ENCODE measurements at regions not wholly inside any gene's neighbourhood (a gene's known extent, or its start where the extent isn't known, plus 50 kb on each side); places are given as distances from the start of the nearest gene placed in this dataset.
"Not testable (repeated sequence)": the region's sequence is repeated elsewhere in the genome, so short reads cannot be mapped to it uniquely, and the experiment has no call there.

- DNase-seq: no peak
- intact Hi-C loops (cut with DNase I): no loop called here
Measured at GRCh38 chr5:14929293-14930065, 57.9 kb upstream of the ANKH start.

GRCh38 chr5:14928661-14929060 lies 57.1 kb upstream of the ANKH start:
- Histone ChIP-seq H3K36me3 (no peaks in the 10 kb centered on the region), H3K27ac (no peak overlapping the region), H3K27me3 (no peaks in the 10 kb centered on the region), H3K4me1 (peaks cover 0 to 9% of the 10 kb centered on the region in 2 donors), H3K4me3 (no peak overlapping the region), H3K9me3 (no peaks in the 10 kb centered on the region)
- no peak for DNase-seq
- TF ChIP-seq, protein P1, sequence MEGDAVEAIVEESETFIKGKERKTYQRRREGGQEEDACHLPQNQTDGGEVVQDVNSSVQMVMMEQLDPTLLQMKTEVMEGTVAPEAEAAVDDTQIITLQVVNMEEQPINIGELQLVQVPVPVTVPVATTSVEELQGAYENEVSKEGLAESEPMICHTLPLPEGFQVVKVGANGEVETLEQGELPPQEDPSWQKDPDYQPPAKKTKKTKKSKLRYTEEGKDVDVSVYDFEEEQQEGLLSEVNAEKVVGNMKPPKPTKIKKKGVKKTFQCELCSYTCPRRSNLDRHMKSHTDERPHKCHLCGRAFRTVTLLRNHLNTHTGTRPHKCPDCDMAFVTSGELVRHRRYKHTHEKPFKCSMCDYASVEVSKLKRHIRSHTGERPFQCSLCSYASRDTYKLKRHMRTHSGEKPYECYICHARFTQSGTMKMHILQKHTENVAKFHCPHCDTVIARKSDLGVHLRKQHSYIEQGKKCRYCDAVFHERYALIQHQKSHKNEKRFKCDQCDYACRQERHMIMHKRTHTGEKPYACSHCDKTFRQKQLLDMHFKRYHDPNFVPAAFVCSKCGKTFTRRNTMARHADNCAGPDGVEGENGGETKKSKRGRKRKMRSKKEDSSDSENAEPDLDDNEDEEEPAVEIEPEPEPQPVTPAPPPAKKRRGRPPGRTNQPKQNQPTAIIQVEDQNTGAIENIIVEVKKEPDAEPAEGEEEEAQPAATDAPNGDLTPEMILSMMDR (IDR thresholded peaks at IDR 0.05): no peak
- no peak for ATAC-seq
- intact Hi-C loops (cut with DNase I): no loop called here

More at GRCh38 chr5:14929293-14930065, 57.9 kb upstream of the ANKH start:
- H3K27ac ChIP-seq: no peak overlapping the region
- no peaks in the 10 kb centered on the region for H3K9me3 ChIP-seq
- TF ChIP-seq, protein P1 (IDR thresholded peaks at IDR 0.05): no peak
- H3K27me3 ChIP-seq: no peaks in the 10 kb centered on the region
- no peak for ATAC-seq
- H3K36me3 ChIP-seq: no peaks in the 10 kb centered on the region
- no peak overlapping the region for H3K4me3 ChIP-seq
- peaks cover 0 to 9% of the 10 kb centered on the region in 2 donors for H3K4me1 ChIP-seq

GRCh38 chr5:14925326-14925725 lies 53.7 kb upstream of the ANKH start:
- DNase-seq: no peak
- ATAC-seq: no peak
- peaks cover 0 to 9% of the 10 kb centered on the region in 2 donors for H3K4me1 ChIP-seq
- H3K27me3 ChIP-seq: no peaks in the 10 kb centered on the region
- H3K27ac ChIP-seq: no peak overlapping the region
- TF ChIP-seq, protein P1 (IDR thresholded peaks at IDR 0.05): no peak
- intact Hi-C loops (cut with DNase I): no loop called here
- no peak overlapping the region for H3K4me3 ChIP-seq
- H3K36me3 ChIP-seq: no peaks in the 10 kb centered on the region
- H3K9me3 ChIP-seq: no peaks in the 10 kb centered on the region

- DNase-seq; H3K36me3 ChIP-seq; H3K4me1 ChIP-seq; H3K27ac ChIP-seq; H3K4me3 ChIP-seq; intact Hi-C loops (cut with DNase I); H3K27me3 ChIP-seq; H3K9me3 ChIP-seq: not testable (repeated sequence)
- ATAC-seq: peak; percentile 63
Measured at GRCh38 chr5:14922952-14923351, 51.4 kb upstream of the ANKH start.

- intact Hi-C loops (cut with DNase I): no loop called here
Measured at GRCh38 chr5:14922456-14922855, 50.9 kb upstream of the ANKH start.

More at GRCh38 chr5:14922456-14922855, 50.9 kb upstream of the ANKH start:
- no peak for DNase-seq
- H3K4me3 ChIP-seq: no peak overlapping the region
- no peaks in the 10 kb centered on the region for H3K36me3 ChIP-seq
- no peaks in the 10 kb centered on the region for H3K9me3 ChIP-seq
- no peaks in the 10 kb centered on the region for H3K27me3 ChIP-seq
- TF ChIP-seq, protein P1 (IDR thresholded peaks at IDR 0.05): no peak
- ATAC-seq: peak; percentile 65
- H3K27ac ChIP-seq: no peak overlapping the region
- peaks cover 0 to 9% of the 10 kb centered on the region in 2 donors for H3K4me1 ChIP-seq

Measured in left lung (tissue), 4 donors.